WTC11 (cell line): ENCODE measurements at regions not wholly inside any gene's neighbourhood (a gene's known extent, or its start where the extent isn't known, plus 50 kb on each side); places are given as distances from the start of the nearest gene placed in this dataset.

Experiments used
- ATAC-seq: fragments of 200-7000 bp; cut with Tn5 transposase; 2 replicates; pipeline ENCODE4 v1.10.0; 2021; ENCODE audit warnings: mild to moderate bottlenecking, moderate library complexity
- CTCF ChIA-PET: fragments of 300-600 bp; sonication (Branson Sonifier 250); formaldehyde crosslinking; loops from one replicate; lab custom pipeline; 2021; ENCODE audit warnings: antibody characterized with exemption; lab: Charles Lee
- POLR2A ChIA-PET: fragments of 350-600 bp; sonication (Branson Sonifier 250); formaldehyde crosslinking; loops from one replicate; lab custom pipeline; 2021; ENCODE audit warnings: antibody characterized with exemption; lab: Charles Lee
- DNase-seq: peaks from one replicate; pipeline ENCODE4 v3.0.0; 2021; ENCODE audit warnings: low spot score
- H3K27ac Mint-ChIP-seq: 2 replicates; pipeline ENCODE4 v1.8.0; 2021; ENCODE audit warnings: mixed read lengths
- H3K27me3 Mint-ChIP-seq: 2 replicates; pipeline ENCODE4 v1.8.0; 2021; ENCODE audit warnings: low read depth, mild to moderate bottlenecking, moderate library complexity, mixed read lengths
- H3K36me3 Mint-ChIP-seq: 2 replicates; pipeline ENCODE4 v1.8.0; 2021; ENCODE audit warnings: mixed read lengths
- H3K4me1 Mint-ChIP-seq: 2 replicates; pipeline ENCODE4 v1.8.0; 2022; ENCODE audit warnings: mixed read lengths
- H3K4me3 Mint-ChIP-seq: 2 replicates; pipeline ENCODE4 v1.8.0; 2021; ENCODE audit warnings: mild to moderate bottlenecking, moderate library complexity, mixed read lengths
- H3K9me3 Mint-ChIP-seq: 2 replicates; pipeline ENCODE4 v1.8.0; 2021; ENCODE audit warnings: mixed read lengths
- E2F5 ChIP-seq: sonication (generic); formaldehyde crosslinking; IDR thresholded peaks from 2 replicates; pipeline ENCODE4 v1.8.1; 2022; ENCODE audit warnings: mild to moderate bottlenecking, moderate library complexity, missing genetic modification reagents
- EMX1 ChIP-seq: fragments of 250-450 bp; sonication (Bioruptor Pico); IDR thresholded peaks from 2 replicates; pipeline ENCODE4 v1.8.0; 2021; ENCODE audit warnings: mild to moderate bottlenecking
- ERG ChIP-seq: fragments of 250-450 bp; sonication (Bioruptor Pico); IDR thresholded peaks from 2 replicates; pipeline ENCODE4 v1.8.0; 2021; ENCODE audit warnings: mild to moderate bottlenecking
- FOXP4 ChIP-seq: sonication (generic); formaldehyde crosslinking; IDR thresholded peaks from 2 replicates; pipeline ENCODE4 v1.8.0; 2022; ENCODE audit warnings: mild to moderate bottlenecking, missing genetic modification reagents
- IRF2 ChIP-seq: sonication (generic); formaldehyde crosslinking; IDR thresholded peaks from 2 replicates; pipeline ENCODE4 v1.8.0; 2022; ENCODE audit warnings: low read depth, missing genetic modification reagents, borderline replicate concordance
- MXD4 ChIP-seq: fragments of 250-450 bp; sonication (Bioruptor Pico); IDR thresholded peaks from 2 replicates; pipeline ENCODE4 v1.8.0; 2021; ENCODE audit warnings: mild to moderate bottlenecking, moderate library complexity, borderline replicate concordance
- NFATC4 ChIP-seq: fragments of 250-450 bp; sonication (Bioruptor Pico); IDR thresholded peaks from 2 replicates; pipeline ENCODE4 v1.9.0; 2021; ENCODE audit warnings: mild to moderate bottlenecking
- NFYB ChIP-seq: sonication (generic); formaldehyde crosslinking; conservative IDR thresholded peaks from 2 replicates; pipeline ENCODE4 v1.8.0; 2022; ENCODE audit warnings: low read depth, missing genetic modification reagents
- NR1H2 ChIP-seq: sonication (generic); formaldehyde crosslinking; IDR thresholded peaks from 2 replicates; pipeline ENCODE4 v1.9.0; 2021; ENCODE audit warnings: mild to moderate bottlenecking, moderate library complexity, missing genetic modification reagents
- NR2C2 ChIP-seq: sonication (generic); formaldehyde crosslinking; IDR thresholded peaks from 2 replicates; pipeline ENCODE4 v1.8.0; 2022; ENCODE audit warnings: mild to moderate bottlenecking, missing genetic modification reagents
- PRDM15 ChIP-seq: sonication (generic); formaldehyde crosslinking; IDR thresholded peaks from 2 replicates; pipeline ENCODE4 v1.8.0; 2022; ENCODE audit warnings: missing genetic modification reagents
- TCF7 ChIP-seq: sonication (generic); formaldehyde crosslinking; IDR thresholded peaks from 2 replicates; pipeline ENCODE4 v1.8.0; 2022; ENCODE audit warnings: mild to moderate bottlenecking, low read depth, missing genetic modification reagents, moderate library complexity
- TEAD4 ChIP-seq: sonication (generic); formaldehyde crosslinking; IDR thresholded peaks from 2 replicates; pipeline ENCODE4 v1.8.0; 2022; ENCODE audit warnings: mild to moderate bottlenecking, missing genetic modification reagents
- TP53 ChIP-seq: sonication (generic); formaldehyde crosslinking; IDR thresholded peaks from 2 replicates; pipeline ENCODE4 v1.8.1; 2023; ENCODE audit warnings: mild to moderate bottlenecking, missing genetic modification reagents
- USF2 ChIP-seq: sonication (generic); formaldehyde crosslinking; IDR thresholded peaks from 2 replicates; pipeline ENCODE4 v1.8.1; 2023; ENCODE audit warnings: mild to moderate bottlenecking, missing genetic modification reagents, moderate library complexity
- ZNF219 ChIP-seq: sonication (generic); formaldehyde crosslinking; IDR thresholded peaks from 2 replicates; pipeline ENCODE4 v1.8.0; 2023; ENCODE audit warnings: missing genetic modification reagents, mild to moderate bottlenecking, borderline replicate concordance
- ZNF281 ChIP-seq: sonication (generic); formaldehyde crosslinking; IDR thresholded peaks from 2 replicates; pipeline ENCODE4 v1.8.0; 2023; ENCODE audit warnings: mild to moderate bottlenecking, missing genetic modification reagents
- ZNF512 ChIP-seq: sonication (generic); formaldehyde crosslinking; IDR thresholded peaks from 2 replicates; pipeline ENCODE4 v1.8.1; 2022; ENCODE audit warnings: missing genetic modification reagents, borderline replicate concordance

- TF ChIP-seq PRDM15, result no peak
These were observed 373.0 kb downstream of the CTTN start (continued) for GRCh38 chr11:70771099-70771885.

- ATAC-seq (peak; percentile 92), DNase-seq (no peak)
- Mint-ChIP-seq H3K9me3 (peaks cover 10% of the 10 kb centered on the region), H3K36me3 (peaks cover 5% of the 10 kb centered on the region), H3K4me3 (no peak overlapping the region), H3K27ac (no peak overlapping the region), H3K4me1 (peaks cover 6% of the 10 kb centered on the region), H3K27me3 (no peaks in the 10 kb centered on the region)
- POLR2A ChIA-PET, result no interaction called here
- CTCF ChIA-PET, result interaction anchor here (0.8 to 1.5 kb wide), 3 partner anchors 11 to 303 kb away, joined by 3 to 4 read pairs (median 3); no protein-coding TSS in a partner anchor
- TF ChIP-seq E2F5, result no peak
- no peak for TF ChIP-seq USF2 (CRISPR knock-in tag)
- no peak for TF ChIP-seq ZNF219 (CRISPR knock-in tag)
- no peak for TF ChIP-seq TP53 (CRISPR knock-in tag)
- no peak for TF ChIP-seq EMX1 (CRISPR knock-in tag)
- no peak for TF ChIP-seq ZNF281 (CRISPR knock-in tag)
- TF ChIP-seq ERG (CRISPR knock-in tag), result no peak
- no peak for TF ChIP-seq NR1H2 (CRISPR knock-in tag)
- TF ChIP-seq FOXP4 (CRISPR knock-in tag), result no peak
- no peak for TF ChIP-seq PRDM15
- no peak for TF ChIP-seq TCF7
- no peak for TF ChIP-seq MXD4 (CRISPR knock-in tag)
- TF ChIP-seq NFATC4 (CRISPR knock-in tag), result no peak
- TF ChIP-seq TEAD4 (CRISPR knock-in tag), result no peak
- TF ChIP-seq NFYB (CRISPR knock-in tag), result no peak
- TF ChIP-seq NR2C2 (CRISPR knock-in tag), result no peak
- TF ChIP-seq IRF2 (CRISPR knock-in tag), result no peak
- TF ChIP-seq ZNF512 (CRISPR knock-in tag), result no peak
These were observed 374.6 kb downstream of the CTTN start for GRCh38 chr11:70772950-70773349.
